ENCODE measurements at regions not wholly inside any gene's neighbourhood (a gene's known extent, or its start where the extent isn't known, plus 50 kb on each side); places are given as distances from the start of the nearest gene placed in this dataset.

- TF ChIP-seq CTCF (IDR thresholded peaks at IDR 0.05): no peak
- no peak for TF ChIP-seq POLR2A (IDR thresholded peaks at IDR 0.05)
Measured at GRCh38 chr16:62969711-62970318, 933.6 kb upstream of the CDH8 start.
